ENCODE measurements at regions not wholly inside any gene's neighbourhood (a gene's known extent, or its start where the extent isn't known, plus 50 kb on each side); places are given as distances from the start of the nearest gene placed in this dataset.

- TF ChIP-seq CTCF (IDR thresholded peaks at IDR 0.05) (no peak), POLR2A (IDR thresholded peaks at IDR 0.05) (no peak)
Measured at GRCh38 chr2:128522829-128523228, 204.2 kb upstream of the HS6ST1 start.

Data from Peyer's patch (tissue), 4 donors.